ENCODE measurements at regions not wholly inside any gene's neighbourhood (a gene's known extent, or its start where the extent isn't known, plus 50 kb on each side); places are given as distances from the start of the nearest gene placed in this dataset.

DNA sequence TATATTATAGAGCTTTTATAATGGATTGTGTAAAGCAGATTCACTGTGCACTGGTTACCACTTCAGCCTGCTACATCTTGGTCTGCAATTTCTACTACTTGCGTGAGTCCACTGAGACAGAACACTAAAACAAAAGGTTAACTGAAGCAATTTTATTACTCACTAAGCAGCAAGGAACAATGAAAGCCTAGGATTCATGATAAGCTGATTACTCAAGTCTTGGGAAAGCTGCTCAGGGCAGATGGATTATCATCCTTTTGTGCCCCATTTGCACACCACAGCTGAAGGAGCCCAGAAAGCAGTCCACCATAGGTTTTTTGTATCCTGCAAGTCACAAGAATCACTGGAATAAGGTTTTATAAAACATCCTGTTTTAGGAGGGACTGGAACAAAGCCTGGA lies 1215.2 kb upstream of the TMEFF2 start:
- Mint-ChIP-seq H3K9me3 (ENCODE audit: insufficient read depth) (no peaks in the 10 kb centered on the region), H3K4me1 (no peaks in the 10 kb centered on the region), H3K4me3 (no peak overlapping the region), H3K27me3 (no peaks in the 10 kb centered on the region), H3K27ac (no peak overlapping the region)
- POLR2A ChIA-PET = no interaction called here
- Histone ChIP-seq H3K4me1 (ENCODE audit: control insufficient read depth in 2 of 2, insufficient read depth in 2 of 2, low read length in 2 of 2) (no peaks in the 10 kb centered on the region), H2AFZ (ENCODE audit: insufficient read depth, low read depth, low read length, poor library complexity, severe bottlenecking) (no peak overlapping the region), H3K9ac (ENCODE audit: low read length) (no peak overlapping the region), H4K20me1 (ENCODE audit: control insufficient read depth, insufficient read depth, low read length, poor library complexity, severe bottlenecking) (no peaks in the 10 kb centered on the region), H3K9me3 (ENCODE audit: control extremely low read depth in 1 of 3, control insufficient read depth in 2 of 3, insufficient read depth in 1 of 3, low read length in 2 of 3) (no peaks in the 10 kb centered on the region), H3K36me3 (replicated peaks in 1 of 2; ENCODE audit: control extremely low read depth in 1 of 2, control insufficient read depth in 1 of 2, extremely low read depth in 1 of 2, insufficient read depth in 2 of 2, low read length in 1 of 2) (no peaks in the 10 kb centered on the region), H3K79me2 (ENCODE audit: control insufficient read depth, insufficient read depth, low read length) (no peaks in the 10 kb centered on the region), H3K4me2 (replicated peaks; ENCODE audit: low read depth, low read length, poor library complexity, severe bottlenecking) (no peak overlapping the region), H3K27ac (ENCODE audit: low read length in 2 of 2) (no peak overlapping the region), H3K4me3 (ENCODE audit: control extremely low read depth in 1 of 5, extremely low read depth in 1 of 5, insufficient read depth in 1 of 5, low read depth in 2 of 5, low read length in 4 of 5) (no peak overlapping the region), H3K27me3 (replicated peaks in 1 of 4; ENCODE audit: control extremely low read depth in 1 of 4, control insufficient read depth in 3 of 4, insufficient read depth in 4 of 4, low read length in 3 of 4) (no peaks in the 10 kb centered on the region)
- TF ChIP-seq EZH2 (IDR thresholded peaks at IDR 0.05; ENCODE audit: borderline replicate concordance, insufficient read depth, low read depth, low read length, poor library complexity, severe bottlenecking) (no peak), CTCF (IDR thresholded peaks at IDR 0.05) (no peak)
- no CpG with 5 or more reads among the region's 1 CpG for WGBS (ENCODE audit: insufficient coverage)
- ATAC-seq (ENCODE audit: low read depth) = no peak
- no peak for DNase-seq
- CTCF ChIA-PET = no interaction called here
- intact Hi-C loops (cut with micrococcal nuclease) = no loop called here

DNA sequence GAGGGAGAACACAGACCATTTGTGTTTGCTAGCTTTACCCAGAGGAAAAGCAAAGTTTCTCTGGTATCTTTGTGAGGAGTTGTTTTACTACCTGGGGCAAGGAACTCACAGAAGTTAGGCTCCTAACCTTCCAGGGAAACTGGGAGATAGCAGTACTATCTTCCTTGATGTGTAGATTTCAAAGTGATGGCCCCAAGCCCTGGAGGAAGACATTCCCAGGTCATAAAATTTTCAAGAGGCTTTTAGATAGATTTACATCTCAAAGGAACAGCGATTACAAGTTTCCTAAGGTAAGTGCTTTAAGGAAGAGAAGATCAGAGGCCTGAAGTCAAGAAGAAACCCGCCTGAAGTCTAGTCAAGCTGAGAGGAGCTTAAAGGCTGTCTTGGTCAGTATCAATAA lies 1187.8 kb upstream of the TMEFF2 start:
- no peak overlapping the region for H3K4me3 Mint-ChIP-seq
- ATAC-seq (ENCODE audit: low read depth) (no peak), DNase-seq (no peak)
- Histone ChIP-seq H3K27ac (ENCODE audit: low read length in 2 of 2) (no peak overlapping the region), H3K79me2 (ENCODE audit: control insufficient read depth, insufficient read depth, low read length) (no peaks in the 10 kb centered on the region), H3K4me1 (ENCODE audit: control insufficient read depth in 2 of 2, insufficient read depth in 2 of 2, low read length in 2 of 2) (no peaks in the 10 kb centered on the region), H3K27me3 (replicated peaks in 1 of 4; ENCODE audit: control extremely low read depth in 1 of 4, control insufficient read depth in 3 of 4, insufficient read depth in 4 of 4, low read length in 3 of 4) (no peaks in the 10 kb centered on the region), H3K9ac (ENCODE audit: low read length) (no peak overlapping the region), H4K20me1 (ENCODE audit: control insufficient read depth, insufficient read depth, low read length, poor library complexity, severe bottlenecking) (no peaks in the 10 kb centered on the region), H3K4me3 (ENCODE audit: control extremely low read depth in 1 of 5, extremely low read depth in 1 of 5, insufficient read depth in 1 of 5, low read depth in 2 of 5, low read length in 4 of 5) (no peak overlapping the region), H2AFZ (ENCODE audit: insufficient read depth, low read depth, low read length, poor library complexity, severe bottlenecking) (no peak overlapping the region), H3K36me3 (replicated peaks in 1 of 2; ENCODE audit: control extremely low read depth in 1 of 2, control insufficient read depth in 1 of 2, extremely low read depth in 1 of 2, insufficient read depth in 2 of 2, low read length in 1 of 2) (no peaks in the 10 kb centered on the region), H3K4me2 (replicated peaks; ENCODE audit: low read depth, low read length, poor library complexity, severe bottlenecking) (no peak overlapping the region), H3K9me3 (ENCODE audit: control extremely low read depth in 1 of 3, control insufficient read depth in 2 of 3, insufficient read depth in 1 of 3, low read length in 2 of 3) (no peaks in the 10 kb centered on the region)
- 87% methylated on average over 2 of the region's 2 CpGs for WGBS (ENCODE audit: insufficient coverage)
- no peaks in the 10 kb centered on the region for H3K4me1 Mint-ChIP-seq
- CTCF ChIA-PET = no interaction called here
- TF ChIP-seq EZH2 (IDR thresholded peaks at IDR 0.05; ENCODE audit: borderline replicate concordance, insufficient read depth, low read depth, low read length, poor library complexity, severe bottlenecking) (no peak), CTCF (IDR thresholded peaks at IDR 0.05) (no peak)
- H3K27ac Mint-ChIP-seq = no peak overlapping the region
- intact Hi-C loops (cut with micrococcal nuclease) = no loop called here
- POLR2A ChIA-PET = no interaction called here
- H3K27me3 Mint-ChIP-seq = no peaks in the 10 kb centered on the region
- no peaks in the 10 kb centered on the region for H3K9me3 Mint-ChIP-seq (ENCODE audit: insufficient read depth)

Data from B cell (primary cell).